CD4-positive, alpha-beta T cell treated with Interleukin-15 for 4 hours (primary cell): ENCODE measurements at regions not wholly inside any gene's neighbourhood (a gene's known extent, or its start where the extent isn't known, plus 50 kb on each side); places are given as distances from the start of the nearest gene placed in this dataset.
"Not testable (repeated sequence)": the region's sequence is repeated elsewhere in the genome, so short reads cannot be mapped to it uniquely, and the experiment has no call there.

Experiments used
- DNase-seq: peaks from one replicate; pipeline ENCODE4 v3.0.0-alpha.2; 2020; ENCODE audit warnings: low spot score

DNA sequence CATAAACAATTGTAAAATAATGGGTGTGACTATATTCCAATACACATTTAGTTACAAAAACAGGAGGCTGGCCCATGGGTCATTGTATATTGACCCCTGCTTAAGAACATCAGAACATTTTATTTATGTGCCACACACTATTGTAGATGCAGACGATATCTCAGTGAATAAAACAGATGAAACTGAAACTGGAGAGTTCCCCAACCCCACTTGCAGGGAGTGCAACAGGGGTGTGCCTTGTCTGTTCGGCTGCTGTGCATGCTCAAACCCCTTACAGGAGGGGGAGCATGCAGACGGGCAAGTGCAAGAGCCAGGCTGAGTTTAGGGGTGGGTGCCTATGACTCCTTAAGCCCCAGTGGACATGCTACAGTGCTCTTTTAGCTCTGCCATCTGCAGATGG lies 509.6 kb downstream of the IGSF11 start:
- DNase-seq = no peak

DNA sequence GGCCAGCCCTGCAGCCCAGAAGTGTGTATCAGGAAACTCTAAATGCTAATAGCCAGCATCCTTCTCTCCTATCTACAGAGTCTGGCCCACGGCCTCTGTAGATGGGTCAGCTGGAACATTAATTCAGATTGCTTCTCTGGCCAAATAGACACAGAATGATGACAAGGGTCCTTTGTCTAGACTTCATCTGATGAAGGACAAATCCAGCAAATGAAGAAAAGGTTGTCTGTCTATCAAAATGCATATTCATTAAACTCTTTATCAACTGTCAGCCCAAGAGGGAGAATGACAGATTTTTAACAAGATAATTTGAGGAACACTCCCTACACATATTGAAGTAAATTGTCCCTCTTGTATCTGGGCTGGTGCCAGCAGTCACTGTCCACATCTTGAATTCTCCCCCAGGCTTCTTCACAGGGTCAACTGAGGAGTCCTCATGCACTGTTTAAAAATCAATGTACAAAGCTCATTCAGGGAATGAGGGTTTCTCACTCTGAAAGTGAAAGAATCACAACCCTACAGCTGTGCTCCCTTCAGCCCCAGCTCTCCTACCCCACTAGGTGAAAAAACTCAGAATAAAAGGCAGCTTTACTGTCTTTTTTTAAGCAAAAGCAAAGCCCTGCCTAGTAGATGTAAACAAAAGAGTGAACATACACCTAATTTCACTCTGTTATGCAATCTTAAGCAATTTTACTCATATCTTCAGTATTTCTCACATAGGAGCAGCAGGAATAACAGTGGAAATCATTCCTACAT lies 507.7 kb downstream of the IGSF11 start:
- DNase-seq = no peak

DNA sequence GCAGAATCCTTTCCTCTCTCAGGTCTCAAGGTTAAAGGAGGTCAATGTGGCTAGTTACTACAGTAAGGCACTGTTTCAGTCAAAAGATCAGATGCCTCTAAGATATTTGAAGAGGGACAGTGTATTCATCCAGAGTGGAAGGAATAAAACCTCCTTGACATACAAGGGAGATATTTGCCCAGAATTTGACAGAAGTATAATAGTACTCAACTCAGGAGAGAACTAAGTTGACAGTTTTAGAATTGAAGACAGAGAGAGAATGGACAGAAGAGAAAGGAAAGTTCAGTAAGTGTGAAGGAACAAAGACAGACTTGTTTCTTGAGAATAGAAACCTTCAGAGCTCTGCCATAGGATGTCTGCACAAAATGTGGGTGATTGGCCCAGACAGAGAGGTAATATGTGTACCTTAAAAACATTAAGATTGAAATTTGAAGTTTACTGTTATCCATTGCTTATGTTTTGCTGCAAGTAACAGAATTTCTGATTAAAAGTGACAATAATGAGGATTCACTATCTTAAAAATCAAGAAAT lies 507.1 kb downstream of the IGSF11 start:
- DNase-seq = no peak

DNA sequence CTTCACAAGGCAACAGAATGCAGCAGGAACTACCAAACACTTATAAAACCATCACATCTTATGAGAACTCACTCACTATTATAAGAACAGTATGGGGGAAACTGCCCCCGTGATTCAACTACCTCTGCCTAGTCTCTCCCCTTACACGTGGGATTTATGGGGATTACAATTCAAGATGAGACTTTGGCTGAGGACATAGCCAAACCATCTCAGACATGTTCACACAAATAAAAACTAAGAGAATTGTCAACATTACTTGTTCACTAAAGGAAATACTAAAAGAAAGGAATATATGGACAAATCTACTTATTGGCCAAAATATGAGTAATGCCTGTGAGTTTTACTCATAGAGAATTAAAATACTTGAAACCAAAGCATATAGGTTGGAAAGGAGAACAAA lies 505.1 kb downstream of the IGSF11 start:
- DNase-seq = no peak

DNA sequence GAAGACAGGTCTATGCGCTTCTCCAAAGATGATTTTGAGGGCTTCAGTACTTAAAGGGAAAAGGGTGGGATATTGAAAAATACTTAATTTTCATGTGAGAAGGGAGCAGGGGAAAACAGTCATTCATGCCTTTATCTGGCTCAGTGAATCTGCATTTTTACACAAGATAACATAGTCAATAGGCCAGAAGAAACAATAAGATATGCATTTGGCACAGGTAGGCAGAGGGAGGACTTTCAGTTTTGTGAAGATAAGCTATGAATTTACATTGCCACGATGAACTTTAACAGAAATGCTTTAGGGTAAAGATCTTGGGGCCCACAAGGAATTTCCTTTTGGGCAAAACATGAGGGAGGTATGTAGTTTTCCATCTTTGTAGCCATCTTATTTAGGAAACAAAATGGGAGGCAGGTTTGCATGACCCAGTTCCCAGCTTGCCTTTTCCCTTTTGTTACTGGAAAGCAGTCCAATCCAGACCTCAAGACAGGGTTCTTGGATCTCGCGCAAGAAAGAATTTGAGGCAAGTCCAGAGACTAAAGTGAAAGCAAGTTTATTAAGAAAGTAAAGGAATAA lies 504.2 kb downstream of the IGSF11 start:
- no peak for DNase-seq

DNA sequence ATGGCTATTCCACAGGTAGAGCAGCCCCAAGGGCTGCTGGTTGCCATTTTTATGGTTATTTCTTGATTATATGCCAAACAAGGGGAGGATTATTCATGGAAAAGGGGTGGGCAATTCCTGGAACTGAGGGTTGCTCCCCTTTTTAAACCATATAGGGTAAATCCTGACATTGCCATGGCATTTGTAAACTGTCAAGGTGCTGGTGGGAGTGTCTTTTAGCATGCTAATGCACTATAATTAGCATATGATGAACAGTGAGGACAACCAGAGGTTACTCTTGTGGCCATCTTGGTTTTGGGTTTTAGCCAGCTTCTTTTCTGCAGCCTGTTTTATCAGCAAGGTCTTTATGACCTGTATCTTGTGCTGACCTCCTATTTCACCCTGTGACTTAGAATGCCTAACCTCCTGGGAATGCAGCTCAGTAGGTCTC lies 503.7 kb downstream of the IGSF11 start:
- not testable (repeated sequence) for DNase-seq

DNA sequence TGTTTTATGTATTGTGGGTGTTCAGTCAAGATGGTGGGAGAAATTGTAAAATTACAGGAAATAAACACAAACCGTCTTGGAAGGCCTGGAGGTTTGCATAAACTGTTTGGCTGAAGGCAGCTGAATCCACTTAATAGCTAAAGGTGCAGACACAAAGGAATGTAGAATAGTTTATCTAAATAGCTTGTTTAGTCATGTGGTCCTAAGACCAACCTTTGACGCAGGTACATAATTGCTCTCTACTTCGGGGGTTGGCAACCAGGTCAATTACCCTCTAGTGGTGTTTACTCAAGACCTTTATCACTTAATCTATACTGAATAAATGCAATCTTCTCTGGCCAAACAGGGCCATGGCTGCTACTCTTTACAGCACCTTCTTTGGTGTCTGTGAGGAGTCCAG lies 502.8 kb downstream of the IGSF11 start:
- DNase-seq = no peak

DNA sequence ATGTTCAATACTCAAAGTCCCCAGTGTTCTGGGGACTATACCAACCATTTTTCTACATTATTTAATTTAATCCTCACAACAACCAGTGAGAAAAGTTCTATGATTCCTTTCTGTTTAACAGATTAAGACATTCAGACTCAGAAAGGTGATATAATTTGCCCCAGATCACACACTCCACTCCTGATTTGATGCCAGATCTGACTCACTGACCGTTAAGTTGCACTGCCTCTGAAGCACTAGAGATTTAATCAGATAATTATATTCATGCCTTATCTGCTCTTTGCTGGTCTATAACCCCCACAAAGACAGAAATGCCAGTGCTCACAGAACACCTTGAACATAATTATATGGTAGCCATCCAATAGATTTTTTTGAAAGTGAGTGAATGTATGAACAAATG lies 501.0 kb downstream of the IGSF11 start:
- no peak for DNase-seq

DNA sequence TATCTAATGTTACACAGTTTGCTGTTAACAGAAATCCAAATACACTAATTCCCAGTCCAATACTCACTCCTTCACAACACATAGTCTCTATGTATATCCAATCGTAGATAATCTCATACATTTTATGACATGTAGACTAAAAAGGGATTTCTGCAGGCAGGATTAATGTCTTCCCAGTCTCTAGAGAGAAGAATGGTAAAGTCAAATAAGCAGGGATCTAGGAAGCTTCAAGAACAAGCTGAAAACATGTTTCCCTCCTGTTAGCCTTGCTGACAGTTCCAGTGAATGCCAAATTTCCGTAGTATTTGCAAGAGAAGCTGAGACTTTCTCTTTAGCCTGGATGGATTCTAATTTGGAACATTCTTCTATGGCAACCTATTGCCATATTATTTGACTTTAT lies 500.1 kb downstream of the IGSF11 start:
- DNase-seq = no peak

DNA sequence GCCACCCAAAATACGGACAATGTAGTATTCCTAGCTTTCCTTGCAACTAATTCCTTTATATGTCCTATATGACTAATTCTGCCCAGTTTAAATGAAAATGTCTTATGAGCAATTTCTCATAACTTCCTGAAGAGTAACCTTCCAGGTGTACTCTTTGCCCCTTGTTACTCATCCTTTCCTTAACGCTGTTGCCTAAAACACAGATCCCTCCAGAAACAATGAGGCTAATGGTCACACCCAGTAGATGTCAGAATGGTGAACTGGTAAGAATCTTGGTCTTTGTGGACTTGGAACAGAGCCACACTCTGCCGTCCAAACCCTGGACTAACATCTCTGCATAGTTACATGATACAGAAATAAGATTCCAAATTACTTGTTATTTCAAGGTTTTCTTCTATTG lies 497.9 kb downstream of the IGSF11 start:
- no peak for DNase-seq

DNA sequence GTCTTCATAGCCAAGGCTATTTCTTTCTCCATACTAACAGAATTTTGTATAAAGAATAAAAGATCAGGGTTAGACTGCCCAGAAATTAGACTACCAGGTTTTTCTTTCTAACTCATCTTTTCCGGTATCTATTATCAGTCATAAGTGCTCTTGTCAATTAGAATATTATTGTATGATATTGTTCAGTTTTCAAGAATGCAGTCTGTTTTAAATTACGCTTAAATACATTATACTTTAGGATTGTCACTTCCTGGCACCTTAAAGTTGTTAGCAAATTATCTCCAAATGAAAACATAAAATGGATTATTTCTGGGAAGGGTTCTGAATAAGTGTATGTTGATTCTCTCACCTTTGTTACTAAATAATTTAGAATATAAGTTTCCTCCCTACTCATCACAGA lies 497.2 kb downstream of the IGSF11 start:
- DNase-seq = no peak

DNA sequence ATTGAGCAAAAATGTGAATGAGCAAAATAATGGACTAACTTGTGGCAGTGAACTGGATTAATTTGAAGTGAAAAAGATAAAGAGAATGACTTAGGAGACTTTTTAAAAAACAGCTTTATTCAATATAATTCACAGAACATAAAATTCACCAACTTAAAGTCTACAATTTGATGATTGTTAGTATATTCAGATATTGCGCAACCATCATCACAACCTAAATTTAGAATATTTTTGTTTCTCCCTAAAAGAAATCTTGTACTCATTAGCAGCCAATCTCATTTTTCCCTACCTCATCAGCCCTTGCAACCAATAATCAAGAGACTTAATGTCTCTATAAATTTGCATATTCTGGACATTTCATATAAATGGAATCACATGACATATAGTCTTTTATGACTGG lies 496.5 kb downstream of the IGSF11 start:
- DNase-seq = no peak

DNA sequence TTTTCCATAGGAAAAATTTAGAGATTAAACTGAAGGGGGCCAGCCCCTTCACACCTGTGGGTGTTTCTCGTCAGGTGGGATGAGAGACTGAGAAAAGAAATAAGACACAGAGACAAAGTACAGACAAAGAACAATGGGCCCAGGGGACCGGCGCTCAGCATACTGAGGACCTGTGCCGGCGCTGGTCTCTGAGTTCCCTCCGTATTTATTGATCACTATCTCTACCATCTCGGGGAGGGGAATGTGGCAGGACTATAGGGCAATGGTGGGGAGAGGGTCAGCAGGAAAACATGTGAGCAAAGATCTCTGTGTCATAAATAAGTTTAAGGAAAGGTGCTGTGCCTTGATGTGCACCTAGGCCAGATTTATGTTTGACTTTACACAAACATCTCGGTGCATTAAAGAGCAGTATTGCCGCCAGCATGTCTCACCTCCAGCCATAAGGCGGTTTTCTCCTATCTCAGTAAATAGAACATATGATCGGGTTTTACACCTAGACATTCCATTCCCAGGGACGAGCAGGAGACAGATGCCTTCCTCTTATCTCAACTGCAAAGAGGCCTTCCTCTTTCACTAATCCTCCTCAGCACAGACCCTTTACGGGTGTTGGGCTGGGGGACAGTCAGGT lies 494.7 kb downstream of the IGSF11 start:
- DNase-seq = not testable (repeated sequence)

DNA sequence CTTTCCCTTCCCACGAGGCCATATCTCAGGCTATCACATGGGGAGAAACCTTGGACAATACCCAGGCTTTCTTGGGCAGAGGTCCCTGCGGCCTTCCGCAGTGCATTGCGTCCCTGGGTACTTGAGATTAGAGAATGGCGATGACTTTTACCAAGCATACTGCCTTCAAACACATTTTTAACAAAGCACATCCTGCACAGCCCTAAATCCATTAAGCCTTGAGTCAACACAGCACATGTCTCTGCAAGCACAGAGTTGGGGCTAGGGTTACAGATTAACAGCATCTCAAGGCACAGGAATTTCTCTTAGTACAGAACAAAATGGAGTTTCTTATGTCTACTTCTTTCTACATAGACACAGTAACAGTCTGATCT lies 494.2 kb downstream of the IGSF11 start:
- not testable (repeated sequence) for DNase-seq

DNA sequence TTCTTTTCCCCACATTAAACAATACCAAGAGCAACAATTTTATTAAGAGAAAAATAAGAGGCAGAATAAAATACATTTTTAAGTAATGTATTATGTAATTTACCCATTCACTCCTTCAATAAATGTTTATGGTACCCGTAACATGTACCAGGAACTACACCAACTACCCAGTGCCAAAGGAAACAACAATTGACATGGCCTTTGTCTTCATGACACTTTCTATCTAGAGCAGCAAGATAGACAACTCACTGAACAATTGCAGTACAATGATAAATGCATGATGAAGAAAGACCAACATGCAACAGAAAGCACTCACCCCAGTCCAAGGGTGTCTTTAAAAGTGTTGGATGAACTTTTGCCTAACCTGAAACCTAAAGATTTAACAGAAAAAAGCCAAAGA lies 493.8 kb downstream of the IGSF11 start:
- no peak for DNase-seq

DNA sequence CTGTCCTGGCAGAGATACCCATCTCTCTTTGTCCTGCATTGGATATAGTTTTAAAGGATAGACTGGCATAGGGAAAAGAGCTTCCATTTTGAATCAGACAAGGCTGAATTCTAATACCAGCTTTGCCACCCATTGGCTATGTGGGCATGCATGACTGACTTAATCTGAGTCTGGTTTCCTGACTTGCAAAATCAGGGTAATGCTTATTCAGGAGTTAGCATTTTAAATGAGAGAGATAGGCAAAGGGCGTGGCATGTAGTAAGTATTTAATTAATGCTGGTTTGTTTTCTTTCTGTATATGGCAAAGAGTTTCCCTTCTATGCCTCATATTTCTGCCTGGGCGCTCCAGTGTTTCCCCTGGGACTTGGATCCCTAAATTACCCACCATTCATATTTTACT lies 492.9 kb downstream of the IGSF11 start:
- no peak for DNase-seq

DNA sequence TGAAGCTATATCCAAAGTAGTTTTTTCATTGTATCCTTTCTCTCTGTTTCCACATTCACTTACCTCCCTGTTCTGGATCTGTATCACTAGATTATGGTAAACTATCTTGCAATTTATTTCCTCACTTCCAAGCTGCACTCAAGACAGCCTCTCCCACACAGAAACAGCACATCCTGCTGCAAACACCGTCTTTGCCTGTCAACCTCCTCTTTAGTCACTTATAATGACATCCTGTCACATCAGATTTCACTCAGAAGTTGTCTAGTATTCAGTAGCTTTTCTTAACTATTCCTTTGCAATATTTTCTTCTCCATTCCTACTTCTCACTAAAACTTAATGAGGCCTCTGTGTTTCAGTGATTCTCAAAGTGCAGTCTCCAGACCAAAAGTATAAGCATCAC lies 490.8 kb downstream of the IGSF11 start:
- no peak for DNase-seq

DNA sequence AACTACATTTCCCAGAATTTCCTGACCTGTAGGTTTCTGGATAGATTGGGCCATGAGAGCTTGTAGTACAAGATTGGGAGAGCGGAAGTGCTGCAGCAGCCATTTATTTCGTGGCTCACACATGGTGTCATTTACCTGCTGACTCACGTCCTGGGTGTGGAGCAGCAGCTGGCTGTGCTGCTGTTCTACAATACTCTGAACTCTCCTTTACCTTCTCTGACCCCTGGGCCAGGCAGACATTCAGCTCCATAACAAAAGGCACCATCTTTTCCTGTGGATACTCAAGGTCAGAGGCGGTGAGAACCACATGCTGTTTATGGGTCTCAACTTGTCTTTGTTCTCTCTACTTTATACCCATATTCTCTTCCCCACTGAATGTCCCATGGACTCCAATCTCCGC lies 490.2 kb downstream of the IGSF11 start:
- no peak for DNase-seq

DNA sequence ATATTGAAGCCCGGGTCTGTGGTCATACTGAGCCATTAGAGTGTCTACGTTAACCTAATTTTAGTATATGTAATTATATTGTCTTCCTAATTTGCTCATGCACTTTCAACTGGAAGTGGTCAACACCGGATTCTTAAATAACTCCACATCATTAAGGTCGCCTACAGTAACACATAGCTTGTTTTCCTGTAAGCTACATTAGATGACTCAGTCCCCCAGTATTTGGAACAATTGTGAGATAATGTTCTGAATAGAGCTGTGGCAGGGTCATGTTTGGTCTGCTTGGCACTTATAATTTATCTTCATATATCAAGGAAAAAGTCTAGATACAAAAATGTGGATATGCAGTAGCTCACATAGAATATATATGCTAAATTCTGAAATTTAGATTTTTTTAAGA lies 486.2 kb downstream of the IGSF11 start:
- DNase-seq = no peak

DNA sequence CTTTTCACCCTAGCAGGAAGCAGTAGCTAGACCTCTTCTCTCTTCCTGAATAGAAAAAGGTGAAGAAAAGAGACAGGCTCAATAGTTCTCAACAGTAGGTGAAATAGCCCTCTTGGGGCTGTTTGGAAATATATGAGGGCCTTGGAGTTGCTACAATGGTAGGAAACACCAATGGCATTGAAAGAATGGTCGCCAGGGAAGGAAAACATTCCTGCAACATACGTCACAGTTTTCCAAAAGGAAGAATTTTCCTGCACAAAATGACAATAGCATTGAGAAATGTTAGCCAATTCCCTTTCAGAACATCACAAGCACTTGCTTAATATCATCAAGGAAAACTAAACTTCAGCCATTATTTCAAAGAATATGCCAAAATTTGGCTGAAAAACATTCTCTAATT lies 484.5 kb downstream of the IGSF11 start:
- no peak for DNase-seq

DNA sequence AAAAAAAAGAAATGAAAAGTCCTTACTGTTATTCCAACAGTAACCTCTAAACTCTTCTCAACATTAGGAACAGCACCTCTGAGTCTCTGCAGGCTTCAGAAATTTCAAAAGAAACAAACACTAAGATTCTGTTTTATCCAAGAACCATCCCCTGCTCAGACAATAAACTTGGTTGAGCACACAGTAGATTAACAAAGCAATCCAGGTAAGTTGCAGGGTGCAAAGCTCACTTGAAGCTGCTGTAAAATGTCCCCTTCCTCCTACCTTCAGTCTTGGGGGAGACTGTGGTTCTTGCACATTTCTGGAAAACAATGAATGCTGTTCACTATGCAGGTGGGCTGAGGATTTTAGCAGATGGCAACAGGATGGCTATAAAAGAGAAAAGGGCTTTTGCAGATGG lies 484.1 kb downstream of the IGSF11 start:
- no peak for DNase-seq

DNA sequence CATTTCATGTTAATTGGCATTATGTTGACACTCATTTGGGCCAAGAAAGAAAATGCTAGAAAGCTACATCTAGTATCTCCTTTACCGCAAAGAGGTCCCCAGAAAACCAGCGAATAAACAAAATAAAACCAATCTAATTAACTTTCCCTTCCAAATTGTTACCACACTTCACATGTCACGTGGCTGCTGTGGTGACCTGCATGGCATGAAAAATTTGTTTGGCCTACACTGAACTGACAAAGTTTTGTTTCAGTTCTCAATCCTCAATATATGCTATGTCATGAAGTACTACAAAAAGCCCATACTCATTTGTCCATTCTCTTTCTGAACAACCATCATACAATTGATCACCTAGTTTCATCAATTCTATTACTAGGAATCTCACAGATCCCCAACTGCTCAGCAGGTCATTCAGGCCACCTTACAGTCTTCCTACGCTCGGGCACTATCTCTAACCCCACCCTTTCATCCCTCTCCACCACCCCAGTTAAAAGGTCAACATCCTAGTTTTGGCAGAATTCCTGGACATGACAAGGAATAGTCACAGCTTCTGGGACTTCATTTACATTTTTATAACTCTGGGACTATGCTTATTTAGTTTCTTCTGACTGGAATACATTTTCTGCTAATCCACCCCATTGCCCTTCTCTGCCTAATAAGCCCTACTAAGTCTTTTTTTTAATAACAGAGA lies 480.4 kb downstream of the IGSF11 start:
- DNase-seq = no peak

DNA sequence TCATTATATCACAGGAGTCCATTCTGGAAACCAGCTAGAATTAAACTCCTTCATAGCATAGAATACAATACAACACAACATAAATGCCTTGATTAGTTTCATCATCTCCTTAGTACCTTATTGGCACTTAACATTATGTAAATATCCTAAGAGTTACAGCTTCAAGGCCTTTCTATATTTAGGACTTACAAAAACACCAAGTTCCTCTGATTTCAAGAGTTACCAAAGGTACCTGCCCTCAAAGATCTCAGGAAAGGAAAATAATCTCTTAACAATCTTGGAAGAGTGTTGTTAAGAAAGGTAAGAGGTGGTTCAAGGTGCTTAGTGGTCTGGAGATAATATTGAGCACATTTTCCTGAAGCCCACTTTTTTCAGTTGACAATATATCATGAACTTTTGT lies 477.7 kb downstream of the IGSF11 start:
- no peak for DNase-seq
